ENCODE measurements at regions not wholly inside any gene's neighbourhood (a gene's known extent, or its start where the extent isn't known, plus 50 kb on each side); places are given as distances from the start of the nearest gene placed in this dataset.

GRCh38 chrX:40299641-40300046, 201.9 kb upstream of the BCOR start:
- H3K4me3 ChIP-seq (ENCODE audit: low read length) = no peak overlapping the region

GRCh38 chrX:40298572-40299479, 201.1 kb upstream of the BCOR start:
- TF ChIP-seq ZNF274 (IDR thresholded peaks at IDR 0.05; ENCODE audit: low read depth, low read length) = no peak
- H3K4me3 ChIP-seq (ENCODE audit: low read length) = no peak overlapping the region

More at GRCh38 chrX:40299641-40300046, 201.9 kb upstream of the BCOR start:
- TF ChIP-seq ZNF274 (IDR thresholded peaks at IDR 0.05; ENCODE audit: low read depth, low read length) = no peak

GRCh38 chrX:40298069-40298468, 200.3 kb upstream of the BCOR start:
- no peak for TF ChIP-seq ZNF274 (IDR thresholded peaks at IDR 0.05; ENCODE audit: low read depth, low read length)
- no peak overlapping the region for H3K4me3 ChIP-seq (ENCODE audit: low read length)

GRCh38 chrX:40291553-40291952, 193.8 kb upstream of the BCOR start:
- TF ChIP-seq ZNF274 (IDR thresholded peaks at IDR 0.05; ENCODE audit: low read depth, low read length) = no peak
- no peak overlapping the region for H3K4me3 ChIP-seq (ENCODE audit: low read length)

GRCh38 chrX:40290517-40290916, 192.8 kb upstream of the BCOR start:
- no peak overlapping the region for H3K4me3 ChIP-seq (ENCODE audit: low read length)
- no peak for TF ChIP-seq ZNF274 (IDR thresholded peaks at IDR 0.05; ENCODE audit: low read depth, low read length)

GRCh38 chrX:40285876-40286275, 188.1 kb upstream of the BCOR start:
- TF ChIP-seq ZNF274 (IDR thresholded peaks at IDR 0.05; ENCODE audit: low read depth, low read length) = no peak
- no peak overlapping the region for H3K4me3 ChIP-seq (ENCODE audit: low read length)

GRCh38 chrX:40284852-40285251, 187.1 kb upstream of the BCOR start:
- no peak overlapping the region for H3K4me3 ChIP-seq (ENCODE audit: low read length)
- no peak for TF ChIP-seq ZNF274 (IDR thresholded peaks at IDR 0.05; ENCODE audit: low read depth, low read length)

GRCh38 chrX:40283981-40284380, 186.2 kb upstream of the BCOR start:
- no peak for TF ChIP-seq ZNF274 (IDR thresholded peaks at IDR 0.05; ENCODE audit: low read depth, low read length)
- no peak overlapping the region for H3K4me3 ChIP-seq (ENCODE audit: low read length)

- no peak overlapping the region for H3K4me3 ChIP-seq (ENCODE audit: low read length)
- TF ChIP-seq ZNF274 (IDR thresholded peaks at IDR 0.05; ENCODE audit: low read depth, low read length) = no peak
Measured at GRCh38 chrX:40282946-40283660, 185.3 kb upstream of the BCOR start.

- H3K4me3 ChIP-seq (ENCODE audit: low read length) = no peak overlapping the region
- TF ChIP-seq ZNF274 (IDR thresholded peaks at IDR 0.05; ENCODE audit: low read depth, low read length) = no peak
Measured at GRCh38 chrX:40282348-40282747, 184.6 kb upstream of the BCOR start.

GRCh38 chrX:40281336-40282005, 183.7 kb upstream of the BCOR start:
- H3K4me3 ChIP-seq (ENCODE audit: low read length) = no peak overlapping the region
- TF ChIP-seq ZNF274 (IDR thresholded peaks at IDR 0.05; ENCODE audit: low read depth, low read length) = no peak

- no peak overlapping the region for H3K4me3 ChIP-seq (ENCODE audit: low read length)
- no peak for TF ChIP-seq ZNF274 (IDR thresholded peaks at IDR 0.05; ENCODE audit: low read depth, low read length)
Measured at GRCh38 chrX:40279762-40280161, 182.0 kb upstream of the BCOR start.

- H3K4me3 ChIP-seq (ENCODE audit: low read length) = no peak overlapping the region
- no peak for TF ChIP-seq ZNF274 (IDR thresholded peaks at IDR 0.05; ENCODE audit: low read depth, low read length)
Measured at GRCh38 chrX:40279091-40279430, 181.3 kb upstream of the BCOR start.

GRCh38 chrX:40278340-40279090, 180.8 kb upstream of the BCOR start:
- no peak overlapping the region for H3K4me3 ChIP-seq (ENCODE audit: low read length)
- no peak for TF ChIP-seq ZNF274 (IDR thresholded peaks at IDR 0.05; ENCODE audit: low read depth, low read length)

Data from GM08714 (cell line).